ENCODE measurements at regions not wholly inside any gene's neighbourhood (a gene's known extent, or its start where the extent isn't known, plus 50 kb on each side); places are given as distances from the start of the nearest gene placed in this dataset.

DNA sequence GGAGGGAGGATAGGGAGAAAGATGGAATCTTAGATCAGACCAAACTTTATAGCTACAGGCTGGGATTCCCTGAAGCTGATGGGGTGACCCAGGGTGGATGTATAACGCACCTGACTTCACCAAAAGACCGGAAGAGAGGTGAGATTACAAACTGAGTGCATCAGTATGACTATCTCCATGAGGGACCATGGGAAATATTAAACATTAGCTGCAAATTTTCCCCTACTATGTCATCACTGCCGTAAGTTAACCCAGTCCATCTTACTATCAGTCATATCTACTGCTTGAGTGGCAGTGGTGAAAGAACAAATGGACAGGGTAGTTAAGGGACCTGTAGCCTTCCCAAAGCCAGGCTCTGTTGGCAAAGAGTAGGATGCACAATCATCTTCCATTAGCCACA lies 368.3 kb downstream of the EFNA5 start:
- intact Hi-C loops (cut with micrococcal nuclease) = no loop called here

More for the DNA sequence above, 368.3 kb downstream of the EFNA5 start:
- Histone ChIP-seq H3K36me3 (ENCODE audit: control insufficient read depth in 2 of 2, extremely low read depth in 1 of 2, insufficient read depth in 2 of 2, low read length in 2 of 2) (no peaks in the 10 kb centered on the region), H3K27me3 (ENCODE audit: control insufficient read depth in 2 of 2, insufficient read depth in 2 of 2, low read length in 2 of 2) (no peaks in the 10 kb centered on the region), H3K9me3 (replicated peaks; ENCODE audit: control insufficient read depth, insufficient read depth, low read length) (no peaks in the 10 kb centered on the region), H3K4me1 (ENCODE audit: control insufficient read depth, extremely low read depth, insufficient read depth, low read length) (no peaks in the 10 kb centered on the region), H3K4me2 (ENCODE audit: insufficient read depth, low read length) (no peak overlapping the region), H3K79me2 (ENCODE audit: control insufficient read depth, insufficient read depth, low read length) (no peaks in the 10 kb centered on the region), H3K9me1 (replicated peaks; ENCODE audit: control insufficient read depth, extremely low read depth, insufficient read depth, low read length) (no peaks in the 10 kb centered on the region), H3K4me3 (replicated peaks in 1 of 3; ENCODE audit: insufficient read depth in 1 of 3, low read depth in 1 of 3, low read length in 3 of 3) (no peak overlapping the region), H2AFZ (ENCODE audit: low read depth, low read length) (no peak overlapping the region), H3K9ac (replicated peaks; ENCODE audit: extremely low read depth, insufficient read depth, low read length) (no peak overlapping the region), H3K27ac (ENCODE audit: insufficient read depth, low read depth, low read length) (no peak overlapping the region), H4K20me1 (replicated peaks; ENCODE audit: control insufficient read depth, extremely low read depth, insufficient read depth, low read length) (no peaks in the 10 kb centered on the region)
- CTCF ChIA-PET = interaction anchor here (1.7 kb wide), 1 partner anchor 270 kb away, joined by 5 read pairs; no protein-coding TSS in a partner anchor
- dilution Hi-C loops (cut with MboI; ENCODE audit: extremely low pct_ligation_motif_present, low sequenced_read_pairs) = no loop called here
- POLR2A ChIA-PET = no interaction called here
- DNase-seq (ENCODE audit: low read depth, low spot score) (no peak), FAIRE-seq (no peak)
- TF ChIP-seq MYC (IDR thresholded peaks at IDR 0.05; ENCODE audit: low read depth, low read length) (no peak), JUN (IDR thresholded peaks at IDR 0.05; ENCODE audit: borderline replicate concordance, insufficient read depth, insufficient read length, low read depth) (no peak), FOS (IDR thresholded peaks at IDR 0.05; ENCODE audit: borderline replicate concordance, insufficient read depth, low read length) (no peak), POLR2A (IDR thresholded peaks at IDR 0.05; ENCODE audit: low read depth, low read length) (no peak), GATA2 (IDR thresholded peaks at IDR 0.05; ENCODE audit: insufficient read depth, insufficient read length, low read depth, low read length) (no peak), EZH2 (IDR thresholded peaks at IDR 0.05; ENCODE audit: borderline replicate concordance, low read depth, low read length, severe bottlenecking) (no peak), POLR2AphosphoS5 (IDR thresholded peaks at IDR 0.05; ENCODE audit: insufficient read depth, low read depth, low read length) (no peak)
- TF ChIP-seq, protein P1, sequence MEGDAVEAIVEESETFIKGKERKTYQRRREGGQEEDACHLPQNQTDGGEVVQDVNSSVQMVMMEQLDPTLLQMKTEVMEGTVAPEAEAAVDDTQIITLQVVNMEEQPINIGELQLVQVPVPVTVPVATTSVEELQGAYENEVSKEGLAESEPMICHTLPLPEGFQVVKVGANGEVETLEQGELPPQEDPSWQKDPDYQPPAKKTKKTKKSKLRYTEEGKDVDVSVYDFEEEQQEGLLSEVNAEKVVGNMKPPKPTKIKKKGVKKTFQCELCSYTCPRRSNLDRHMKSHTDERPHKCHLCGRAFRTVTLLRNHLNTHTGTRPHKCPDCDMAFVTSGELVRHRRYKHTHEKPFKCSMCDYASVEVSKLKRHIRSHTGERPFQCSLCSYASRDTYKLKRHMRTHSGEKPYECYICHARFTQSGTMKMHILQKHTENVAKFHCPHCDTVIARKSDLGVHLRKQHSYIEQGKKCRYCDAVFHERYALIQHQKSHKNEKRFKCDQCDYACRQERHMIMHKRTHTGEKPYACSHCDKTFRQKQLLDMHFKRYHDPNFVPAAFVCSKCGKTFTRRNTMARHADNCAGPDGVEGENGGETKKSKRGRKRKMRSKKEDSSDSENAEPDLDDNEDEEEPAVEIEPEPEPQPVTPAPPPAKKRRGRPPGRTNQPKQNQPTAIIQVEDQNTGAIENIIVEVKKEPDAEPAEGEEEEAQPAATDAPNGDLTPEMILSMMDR (IDR thresholded peaks at IDR 0.05; ENCODE audit: extremely low read depth in 1 of 2, insufficient read depth in 1 of 2, low read depth in 1 of 2, low read length in 2 of 2) = no peak
- TF ChIP-seq, protein P2, sequence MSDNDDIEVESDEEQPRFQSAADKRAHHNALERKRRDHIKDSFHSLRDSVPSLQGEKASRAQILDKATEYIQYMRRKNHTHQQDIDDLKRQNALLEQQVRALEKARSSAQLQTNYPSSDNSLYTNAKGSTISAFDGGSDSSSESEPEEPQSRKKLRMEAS (IDR thresholded peaks at IDR 0.05; ENCODE audit: insufficient read depth, insufficient read length) = no peak
- no TSS peak for BruUV-seq (replicated peaks)

Measured in endothelial cell of umbilical vein (primary cell).